DOHH2 (cell line): ENCODE measurements at regions not wholly inside any gene's neighbourhood (a gene's known extent, or its start where the extent isn't known, plus 50 kb on each side); places are given as distances from the start of the nearest gene placed in this dataset.
"Not testable (repeated sequence)": the region's sequence is repeated elsewhere in the genome, so short reads cannot be mapped to it uniquely, and the experiment has no call there.

Experiments used
- H3F3A ChIP-seq: fragments of 200-600 bp; sonication (generic), shearing (Covaris generic); 2 replicates; pipeline ENCODE4 v1.6.0; 2016; ENCODE audit warnings: antibody characterized with exemption, mild to moderate bottlenecking; ENCODE audit not compliant: control insufficient read depth, insufficient read depth
- H3K27ac ChIP-seq: fragments of 200-600 bp; sonication (generic); 2 replicates; pipeline ENCODE4 v1.5.1; 2014; ENCODE audit warnings: low read depth, mild to moderate bottlenecking, low read length, moderate library complexity
- H3K27me3 ChIP-seq: fragments of 200-600 bp; sonication (generic); 2 replicates; pipeline ENCODE4 v1.6.1; 2014; ENCODE audit warnings: mild to moderate bottlenecking, low read length, mixed read lengths; ENCODE audit not compliant: control insufficient read depth
- H3K36me3 ChIP-seq: fragments of 200-600 bp; sonication (generic); 2 replicates; pipeline ENCODE4 v1.6.1; 2014; ENCODE audit warnings: mild to moderate bottlenecking, low read length, moderate library complexity, mixed read lengths; ENCODE audit not compliant: control insufficient read depth
- H3K4me1 ChIP-seq: fragments of 200-600 bp; sonication (generic); 2 replicates; pipeline ENCODE4 v1.6.1; 2014; ENCODE audit warnings: mild to moderate bottlenecking, low read length, mixed read lengths; ENCODE audit not compliant: control insufficient read depth
- H3K4me2 ChIP-seq: fragments of 200-600 bp; sonication (generic); 2 replicates; pipeline ENCODE4 v1.6.0; 2014; ENCODE audit warnings: mild to moderate bottlenecking, low read length, moderate library complexity
- H3K4me3 ChIP-seq: fragments of 200-600 bp; sonication (generic); 2 replicates; pipeline ENCODE4 v1.5.1; 2014; ENCODE audit warnings: mild to moderate bottlenecking, low read length, mixed read lengths
- H3K79me2 ChIP-seq: fragments of 200-600 bp; sonication (generic); 2 replicates; pipeline ENCODE4 v1.6.1; 2014; ENCODE audit warnings: mild to moderate bottlenecking, low read length, mixed read lengths; ENCODE audit not compliant: control insufficient read depth
- H3K9me2 ChIP-seq: fragments of 200-600 bp; sonication (generic); replicated peaks from 2 replicates; pipeline ENCODE4 v1.6.1; 2014; ENCODE audit warnings: mild to moderate bottlenecking, low read length, mixed read lengths; ENCODE audit not compliant: control insufficient read depth
- H3K9me3 ChIP-seq: fragments of 200-600 bp; sonication (generic); 2 replicates; pipeline ENCODE4 v1.6.1; 2014; ENCODE audit warnings: antibody characterized with exemption, low read length, mixed read lengths; ENCODE audit not compliant: control insufficient read depth, insufficient read depth
- H4K20me1 ChIP-seq: fragments of 200-600 bp; sonication (generic); 2 replicates; pipeline ENCODE4 v1.6.0; 2014; ENCODE audit warnings: low read depth, mild to moderate bottlenecking, antibody characterized with exemption, low read length, moderate library complexity; ENCODE audit not compliant: control insufficient read depth, insufficient read depth
- EZH2phosphoT487 ChIP-seq: fragments of 200-600 bp; sonication (generic); IDR thresholded peaks from 2 replicates; pipeline ENCODE4 v1.6.1; 2017; ENCODE audit warnings: borderline replicate concordance, mild to moderate bottlenecking, antibody characterized with exemption, low read length, moderate library complexity, mixed read lengths
- TF ChIP-seq, protein P1 (sequence below): fragments of 200-600 bp; sonication (generic); IDR thresholded peaks from one replicate; pipeline ENCODE4 v1.5.1; 2014; ENCODE audit warnings: antibody characterized with exemption, mild to moderate bottlenecking, low read depth, low read length; ENCODE audit not compliant: poor library complexity, severe bottlenecking

DNA sequence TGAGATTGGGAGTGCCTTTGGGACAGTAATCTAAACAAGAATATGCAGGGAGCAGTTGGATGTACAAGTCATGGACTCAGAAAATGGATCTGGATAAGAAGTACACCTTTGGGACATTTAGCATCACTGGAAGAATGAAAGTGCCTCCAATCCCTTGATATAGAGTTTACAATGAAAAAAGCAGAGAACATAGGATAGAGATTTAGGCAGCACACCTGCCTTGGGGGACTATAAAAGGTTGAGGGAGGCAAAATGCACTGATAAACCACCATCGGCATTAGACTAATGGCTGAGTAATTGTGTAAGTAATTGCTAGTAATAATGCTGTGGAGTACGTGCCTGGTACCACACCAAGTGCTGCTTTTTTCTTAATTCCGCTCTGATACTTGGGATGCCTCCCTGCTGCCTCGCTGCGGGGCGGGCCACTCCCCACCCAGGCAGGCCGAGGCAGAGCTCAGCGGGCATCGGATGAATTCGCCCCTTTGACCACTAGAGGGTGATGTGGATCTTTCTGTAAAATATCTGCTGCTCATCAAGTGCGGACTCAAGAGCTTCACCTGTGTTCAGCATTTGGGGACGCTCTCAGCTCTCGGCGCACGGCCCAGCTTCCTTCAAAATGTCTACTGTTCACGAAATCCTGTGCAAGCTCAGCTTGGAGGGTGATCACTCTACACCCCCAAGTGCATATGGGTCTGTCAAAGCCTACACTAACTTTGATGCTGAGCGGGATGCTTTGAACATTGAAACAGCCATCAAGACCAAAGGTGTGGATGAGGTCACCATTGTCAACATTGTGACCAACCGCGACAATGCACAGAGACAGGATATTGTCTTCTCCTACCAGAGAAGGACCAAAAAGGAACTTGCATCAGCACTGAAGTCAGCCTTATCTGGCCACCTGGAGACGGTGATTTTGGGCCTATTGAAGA lies 99.9 kb downstream of the ANKRD18B start:
- Histone ChIP-seq H3K4me3 (no peak overlapping the region), H3F3A (no peaks in the 10 kb centered on the region), H3K4me1 (no peaks in the 10 kb centered on the region), H3K27me3 (peaks cover 6% of the 10 kb centered on the region), H3K4me2 (no peak overlapping the region), H4K20me1 (no peaks in the 10 kb centered on the region), H3K9me3 (no peaks in the 10 kb centered on the region), H3K27ac (no peak overlapping the region), H3K79me2 (no peaks in the 10 kb centered on the region), H3K36me3 (no peaks in the 10 kb centered on the region), H3K9me2 (no peaks in the 10 kb centered on the region)
- TF ChIP-seq, protein P1, sequence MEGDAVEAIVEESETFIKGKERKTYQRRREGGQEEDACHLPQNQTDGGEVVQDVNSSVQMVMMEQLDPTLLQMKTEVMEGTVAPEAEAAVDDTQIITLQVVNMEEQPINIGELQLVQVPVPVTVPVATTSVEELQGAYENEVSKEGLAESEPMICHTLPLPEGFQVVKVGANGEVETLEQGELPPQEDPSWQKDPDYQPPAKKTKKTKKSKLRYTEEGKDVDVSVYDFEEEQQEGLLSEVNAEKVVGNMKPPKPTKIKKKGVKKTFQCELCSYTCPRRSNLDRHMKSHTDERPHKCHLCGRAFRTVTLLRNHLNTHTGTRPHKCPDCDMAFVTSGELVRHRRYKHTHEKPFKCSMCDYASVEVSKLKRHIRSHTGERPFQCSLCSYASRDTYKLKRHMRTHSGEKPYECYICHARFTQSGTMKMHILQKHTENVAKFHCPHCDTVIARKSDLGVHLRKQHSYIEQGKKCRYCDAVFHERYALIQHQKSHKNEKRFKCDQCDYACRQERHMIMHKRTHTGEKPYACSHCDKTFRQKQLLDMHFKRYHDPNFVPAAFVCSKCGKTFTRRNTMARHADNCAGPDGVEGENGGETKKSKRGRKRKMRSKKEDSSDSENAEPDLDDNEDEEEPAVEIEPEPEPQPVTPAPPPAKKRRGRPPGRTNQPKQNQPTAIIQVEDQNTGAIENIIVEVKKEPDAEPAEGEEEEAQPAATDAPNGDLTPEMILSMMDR: peak; percentile 81
- TF ChIP-seq EZH2phosphoT487: no peak

DNA sequence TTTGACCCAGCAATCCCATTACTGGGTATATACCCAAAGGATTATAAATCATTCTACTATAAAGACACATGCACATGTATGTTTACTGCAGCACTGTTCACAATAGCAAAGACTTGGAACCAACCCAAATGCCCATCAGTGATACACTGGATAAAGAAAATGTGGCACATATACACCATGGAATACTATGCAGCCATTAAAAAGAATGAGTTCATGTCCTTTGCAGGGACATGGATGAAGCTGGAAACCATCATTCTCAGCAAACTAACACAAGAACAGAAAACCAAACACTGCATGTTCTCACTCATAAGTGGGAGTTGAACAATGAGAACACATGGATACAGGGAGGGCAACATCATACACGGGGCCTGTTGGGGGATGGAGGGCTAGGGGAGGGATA lies 104.3 kb downstream of the ANKRD18B start:
- H3K4me3 ChIP-seq, H3K36me3 ChIP-seq, H4K20me1 ChIP-seq, H3K4me1 ChIP-seq, H3K79me2 ChIP-seq, H3K4me2 ChIP-seq, H3K27ac ChIP-seq, H3K9me2 ChIP-seq, H3K9me3 ChIP-seq, H3F3A ChIP-seq: not testable (repeated sequence)
- peaks cover 18% of the 10 kb centered on the region for H3K27me3 ChIP-seq

DNA sequence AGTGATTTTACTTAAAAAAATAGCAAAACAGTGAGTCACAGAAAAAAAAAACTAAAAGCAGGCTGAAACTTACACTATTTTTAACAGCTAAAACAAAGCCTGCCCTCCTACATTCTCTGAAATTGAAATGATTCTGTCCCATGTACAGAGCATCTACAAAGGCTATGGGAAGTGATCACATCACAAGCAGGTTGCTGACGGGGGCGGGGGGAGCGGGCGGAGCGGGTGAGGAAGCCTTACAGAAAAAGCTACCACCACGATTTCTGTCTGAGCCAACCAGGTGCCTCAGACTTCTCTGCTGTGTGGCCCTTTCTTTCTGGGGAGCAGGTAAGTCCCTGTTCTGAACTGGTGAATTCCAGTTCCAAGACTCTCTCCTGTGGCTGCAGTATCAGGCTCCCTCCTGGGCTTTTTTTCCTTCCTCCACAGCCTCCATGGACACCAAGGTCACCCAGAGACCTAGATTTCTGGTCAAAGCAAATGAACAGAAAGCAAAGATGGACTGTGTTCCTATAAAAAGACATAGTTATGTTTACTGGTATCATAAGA lies 104.9 kb downstream of the ANKRD18B start:
- Histone ChIP-seq H3K4me3 (no peak overlapping the region), H3K27ac (no peak overlapping the region), H3K79me2 (no peaks in the 10 kb centered on the region), H3K27me3 (peaks cover 15% of the 10 kb centered on the region), H4K20me1 (no peaks in the 10 kb centered on the region), H3K36me3 (no peaks in the 10 kb centered on the region), H3F3A (no peaks in the 10 kb centered on the region), H3K9me3 (no peaks in the 10 kb centered on the region), H3K4me2 (no peak overlapping the region), H3K4me1 (no peaks in the 10 kb centered on the region), H3K9me2 (no peaks in the 10 kb centered on the region)
- TF ChIP-seq, protein P1: no peak
- no peak for TF ChIP-seq EZH2phosphoT487

DNA sequence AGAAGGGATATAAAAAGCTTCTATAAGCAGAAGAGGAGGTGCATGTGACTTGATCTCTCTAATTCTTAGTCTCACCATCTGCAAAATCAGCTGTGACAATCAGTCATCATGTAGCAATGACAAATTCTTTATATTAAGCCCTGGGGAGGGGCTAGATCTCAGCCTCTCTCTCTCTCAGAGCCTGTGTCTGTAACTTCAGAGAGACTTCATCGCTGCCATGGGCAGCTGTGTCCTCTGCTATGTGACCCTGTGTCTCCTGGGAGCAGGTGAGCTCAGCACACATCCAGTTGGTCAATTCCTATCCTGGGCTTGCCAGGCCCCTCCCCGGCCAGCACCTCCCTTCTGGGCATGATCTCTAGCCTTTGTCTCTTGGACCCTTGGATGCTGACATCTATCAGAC lies 109.6 kb downstream of the ANKRD18B start:
- no peaks in the 10 kb centered on the region for H3K9me2 ChIP-seq
- H3K4me1 ChIP-seq: no peaks in the 10 kb centered on the region
- no peaks in the 10 kb centered on the region for H3K9me3 ChIP-seq
- no peaks in the 10 kb centered on the region for H3K79me2 ChIP-seq
- no peaks in the 10 kb centered on the region for H3F3A ChIP-seq
- H3K4me3 ChIP-seq: no peak overlapping the region
- H3K27me3 ChIP-seq: peaks cover 39% of the 10 kb centered on the region
- H3K4me2 ChIP-seq: no peak overlapping the region
- no peaks in the 10 kb centered on the region for H4K20me1 ChIP-seq
- H3K36me3 ChIP-seq: no peaks in the 10 kb centered on the region
- H3K27ac ChIP-seq: no peak overlapping the region
- no peak for TF ChIP-seq EZH2phosphoT487
- TF ChIP-seq, protein P1: no peak
